GM19025 (cell line): ENCODE measurements at regions not wholly inside any gene's neighbourhood (a gene's known extent, or its start where the extent isn't known, plus 50 kb on each side); places are given as distances from the start of the nearest gene placed in this dataset.
"Not testable (repeated sequence)": the region's sequence is repeated elsewhere in the genome, so short reads cannot be mapped to it uniquely, and the experiment has no call there.

ENCODE experiments used
- ATAC-seq: cut with Tn5 transposase; IDR thresholded peaks from one replicate; pipeline ENCODE4 v1.9.1; 2021; ENCODE audit warnings: mild to moderate bottlenecking, low read depth, moderate library complexity; ENCODE audit not compliant: unreplicated experiment

DNA sequence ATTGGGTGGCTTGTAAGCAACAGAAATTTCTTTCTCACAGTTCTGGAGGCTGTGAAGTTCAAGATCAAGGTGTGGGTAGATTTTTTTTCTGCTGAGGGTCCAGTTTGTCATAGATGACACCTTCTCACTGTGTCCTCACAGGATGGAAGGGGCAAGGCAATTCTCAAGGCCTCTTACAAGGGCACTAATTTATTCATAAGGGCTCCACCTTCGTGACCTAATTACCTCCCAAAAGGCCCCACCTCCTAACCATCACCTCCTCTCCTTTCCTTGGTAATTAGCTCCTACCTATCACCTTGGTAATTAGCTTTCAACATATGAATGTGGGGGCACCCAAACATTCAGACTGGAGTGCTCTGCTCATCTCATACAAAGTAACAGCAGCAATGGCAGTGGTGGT lies 92.3 kb upstream of the CD44 start:
- ATAC-seq: no peak

DNA sequence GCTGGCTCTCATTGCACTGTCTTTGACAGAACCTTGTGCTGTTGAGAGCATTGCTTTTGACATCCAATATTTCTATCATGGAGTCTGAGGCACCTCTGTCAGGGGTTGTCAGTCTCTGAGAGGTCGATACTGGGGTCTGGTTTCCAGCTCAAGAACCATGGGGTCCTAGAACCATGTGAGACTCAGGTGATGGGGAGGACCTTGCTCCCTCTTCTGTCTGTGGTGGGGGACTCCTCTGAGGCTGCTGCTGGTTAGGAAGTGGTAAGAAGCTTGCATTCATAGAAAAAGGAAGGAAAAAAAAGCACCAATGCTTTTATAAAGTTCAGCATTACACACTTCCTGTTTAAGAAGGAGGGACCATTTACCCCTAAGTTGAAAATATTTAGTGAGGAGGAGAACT lies 91.8 kb upstream of the CD44 start:
- no peak for ATAC-seq

DNA sequence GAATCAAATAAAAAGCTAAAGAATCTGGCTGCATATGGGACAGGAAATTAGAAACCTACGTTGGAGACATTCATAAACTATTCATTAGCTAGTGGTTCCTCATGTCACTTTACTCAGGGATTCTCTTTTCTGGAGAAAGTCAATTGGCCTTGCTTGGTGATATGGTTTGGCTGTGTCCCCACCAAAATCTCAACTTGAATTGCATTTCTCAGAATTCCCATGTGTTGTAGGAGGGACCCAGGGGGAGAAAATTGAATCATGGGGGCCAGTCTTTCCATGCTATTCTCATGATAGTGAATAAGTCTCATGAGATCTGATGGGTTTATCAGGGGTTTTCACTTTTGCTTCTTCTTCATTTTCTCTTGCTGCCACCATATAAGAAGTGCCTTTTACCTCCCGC lies 91.2 kb upstream of the CD44 start:
- ATAC-seq: no peak

DNA sequence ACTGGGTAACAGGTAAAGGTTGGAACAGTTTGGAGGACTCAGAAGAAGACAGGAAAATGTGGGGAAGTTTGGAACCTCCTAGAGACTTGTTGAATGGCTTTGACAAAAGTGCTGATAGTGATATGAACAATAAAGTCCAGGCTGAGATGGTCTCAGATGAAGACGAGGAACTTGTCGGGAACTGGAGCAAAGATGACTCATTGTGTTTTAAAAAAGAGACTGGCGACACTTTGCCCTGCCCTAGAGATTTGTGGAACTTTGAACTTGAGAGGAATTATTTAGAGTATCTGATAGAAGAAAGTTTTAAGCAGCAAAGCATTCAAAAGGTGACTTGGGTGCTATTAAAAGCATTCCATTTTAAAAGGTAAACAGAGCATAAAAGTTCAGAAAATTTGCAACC lies 90.6 kb upstream of the CD44 start:
- not testable (repeated sequence) for ATAC-seq

DNA sequence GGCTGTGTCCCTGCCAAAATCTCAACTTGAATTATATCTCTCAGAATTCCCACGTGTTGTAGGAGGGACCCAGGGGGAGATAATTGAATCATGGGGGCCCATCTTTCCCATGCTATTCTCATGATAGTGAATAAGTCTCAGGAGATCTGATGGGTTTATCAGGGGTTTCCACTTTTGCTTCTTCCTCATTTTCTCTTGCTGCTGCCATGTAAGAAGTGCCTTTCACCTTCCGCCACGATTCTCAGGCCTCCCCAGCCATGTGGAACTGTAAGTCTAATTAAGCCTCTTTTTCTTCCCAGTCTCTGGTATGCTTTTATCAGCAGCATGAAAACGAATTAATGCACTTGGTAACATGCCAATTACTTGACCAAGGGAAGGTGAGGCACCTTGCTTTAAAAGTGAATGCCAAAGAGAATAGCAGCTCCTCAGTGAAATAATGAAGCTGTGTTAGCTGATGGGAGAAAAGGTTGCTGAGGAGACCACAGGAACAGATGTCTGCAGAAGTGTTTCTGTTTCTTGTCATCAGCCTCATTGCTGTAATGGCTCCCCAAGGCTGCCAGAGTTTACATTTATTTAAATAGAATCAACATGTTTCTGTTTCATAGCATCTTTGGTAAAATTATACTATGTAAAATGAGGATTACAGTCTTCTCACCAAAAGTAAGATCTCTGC lies 89.0 kb upstream of the CD44 start:
- no peak for ATAC-seq

DNA sequence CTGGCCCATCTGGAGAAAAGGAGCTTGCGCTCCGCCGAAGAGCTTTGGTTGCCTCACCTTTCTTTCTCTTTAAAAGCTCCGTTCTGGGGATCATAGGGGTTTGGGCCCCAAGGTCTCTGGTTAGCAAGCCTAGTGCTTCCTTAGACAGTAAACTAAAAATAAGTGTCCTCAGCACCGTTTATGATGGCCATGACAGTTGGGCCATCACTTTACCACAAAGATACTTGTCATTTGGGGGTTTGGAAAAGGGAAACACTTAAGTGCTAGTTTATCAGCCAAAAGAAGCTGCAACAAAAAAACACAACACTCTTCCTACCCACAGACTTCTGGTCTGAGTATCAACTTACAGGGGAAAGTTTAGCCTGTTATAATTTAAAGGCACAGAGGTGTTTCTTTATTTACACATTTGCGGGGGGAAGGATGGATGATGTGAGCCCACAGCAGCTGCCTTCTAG lies 88.4 kb upstream of the CD44 start:
- no peak for ATAC-seq

DNA sequence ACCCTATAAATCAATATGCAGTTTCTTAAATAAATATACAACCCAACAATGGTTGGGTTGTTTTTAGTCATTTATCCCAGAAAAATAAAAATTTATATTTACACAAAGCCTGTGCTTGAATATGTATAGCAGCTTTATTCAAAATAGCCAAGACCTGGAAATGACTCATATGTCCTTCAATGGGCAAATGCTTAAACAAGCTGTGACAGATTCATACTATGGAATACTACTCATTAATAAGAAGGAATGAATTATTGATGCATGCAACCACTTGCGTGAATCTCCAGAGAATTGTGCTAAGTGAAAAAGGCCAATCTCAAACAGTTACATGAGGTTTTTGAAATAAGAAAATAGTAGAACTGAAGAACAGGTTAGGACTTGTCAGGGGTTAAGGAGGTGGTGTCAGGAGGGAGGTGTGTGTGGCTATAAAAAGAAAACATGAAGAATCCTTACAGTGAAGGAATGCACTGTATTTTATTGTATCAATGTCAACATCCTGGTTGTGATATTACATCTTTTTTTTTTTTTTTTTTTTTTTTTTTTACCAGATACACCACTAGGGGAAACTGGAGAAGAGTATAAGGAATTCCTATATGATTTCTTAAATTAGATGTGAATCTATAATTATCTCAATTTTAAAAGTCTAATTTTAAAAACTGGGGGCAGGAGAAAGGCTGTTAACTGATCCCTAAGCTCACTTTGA lies 82.4 kb upstream of the CD44 start:
- ATAC-seq: no peak

DNA sequence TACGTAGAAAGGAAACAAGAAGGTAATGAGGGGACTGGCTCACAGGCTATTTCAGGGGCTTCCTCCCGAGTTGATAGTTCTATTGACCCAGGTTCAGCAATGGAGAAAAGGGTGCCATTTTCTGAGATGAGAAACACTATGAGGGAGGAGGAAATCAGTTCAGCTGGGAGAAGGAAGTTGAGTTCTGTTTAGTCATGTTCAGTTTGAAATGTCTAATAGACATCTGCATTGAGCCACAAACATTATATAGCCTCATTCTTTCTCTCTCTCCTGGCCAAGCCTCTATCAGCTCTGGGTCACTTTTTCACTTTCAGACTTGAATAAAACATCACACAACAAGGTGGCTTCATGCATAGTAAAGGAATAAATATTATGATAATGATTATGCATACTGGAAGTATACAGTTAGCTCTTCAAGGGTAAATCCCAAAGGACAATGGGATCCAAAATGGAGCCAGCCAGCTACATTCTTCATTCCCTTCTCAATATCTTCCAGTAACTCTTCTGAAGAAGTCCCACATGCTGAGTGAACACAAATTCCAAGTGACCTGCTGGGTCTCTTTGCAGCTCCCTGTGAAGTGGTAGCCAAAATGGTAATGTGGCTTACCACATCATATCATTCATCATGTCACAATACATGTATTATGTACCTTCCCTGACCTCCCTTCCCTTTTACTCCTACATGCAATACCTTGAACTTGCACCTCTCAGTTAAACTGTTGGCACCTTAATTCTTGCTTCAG lies 80.9 kb upstream of the CD44 start:
- ATAC-seq: no peak

DNA sequence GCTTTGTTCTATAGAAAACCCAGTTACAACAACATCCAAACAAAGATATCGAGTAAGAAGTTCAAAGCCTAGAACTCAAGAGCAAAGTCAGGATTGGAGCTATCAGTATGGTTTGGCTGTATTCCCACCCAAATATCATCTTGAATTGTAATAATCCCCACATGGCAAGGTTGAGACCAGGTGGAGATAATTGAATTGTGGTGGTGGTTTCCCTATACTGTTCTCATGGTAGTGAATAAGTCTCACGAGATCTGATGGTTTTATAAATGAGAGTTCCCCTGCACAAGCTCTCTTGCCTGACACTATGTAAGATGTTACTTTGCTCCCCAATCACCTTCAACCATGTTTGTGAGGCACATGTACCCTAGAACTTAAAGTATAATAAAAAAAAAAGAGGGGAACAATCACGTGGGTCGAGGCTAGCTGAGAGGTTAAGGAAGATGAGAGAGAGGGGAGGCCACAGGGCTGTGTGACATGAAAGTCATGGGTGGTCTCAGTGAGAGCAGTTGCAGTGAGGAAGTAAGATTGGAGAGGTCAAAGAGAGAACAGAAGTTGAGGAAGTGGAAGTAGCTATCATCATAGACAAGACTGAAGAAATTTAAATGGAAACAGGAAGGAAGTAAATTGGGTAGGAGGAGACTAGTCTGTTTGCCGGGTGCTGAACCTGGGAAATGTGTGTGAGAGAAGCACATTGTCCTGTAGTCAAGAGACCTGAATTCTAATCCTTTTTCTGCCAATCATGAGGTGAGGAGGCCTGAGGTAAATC lies 80.1 kb upstream of the CD44 start:
- no peak for ATAC-seq

DNA sequence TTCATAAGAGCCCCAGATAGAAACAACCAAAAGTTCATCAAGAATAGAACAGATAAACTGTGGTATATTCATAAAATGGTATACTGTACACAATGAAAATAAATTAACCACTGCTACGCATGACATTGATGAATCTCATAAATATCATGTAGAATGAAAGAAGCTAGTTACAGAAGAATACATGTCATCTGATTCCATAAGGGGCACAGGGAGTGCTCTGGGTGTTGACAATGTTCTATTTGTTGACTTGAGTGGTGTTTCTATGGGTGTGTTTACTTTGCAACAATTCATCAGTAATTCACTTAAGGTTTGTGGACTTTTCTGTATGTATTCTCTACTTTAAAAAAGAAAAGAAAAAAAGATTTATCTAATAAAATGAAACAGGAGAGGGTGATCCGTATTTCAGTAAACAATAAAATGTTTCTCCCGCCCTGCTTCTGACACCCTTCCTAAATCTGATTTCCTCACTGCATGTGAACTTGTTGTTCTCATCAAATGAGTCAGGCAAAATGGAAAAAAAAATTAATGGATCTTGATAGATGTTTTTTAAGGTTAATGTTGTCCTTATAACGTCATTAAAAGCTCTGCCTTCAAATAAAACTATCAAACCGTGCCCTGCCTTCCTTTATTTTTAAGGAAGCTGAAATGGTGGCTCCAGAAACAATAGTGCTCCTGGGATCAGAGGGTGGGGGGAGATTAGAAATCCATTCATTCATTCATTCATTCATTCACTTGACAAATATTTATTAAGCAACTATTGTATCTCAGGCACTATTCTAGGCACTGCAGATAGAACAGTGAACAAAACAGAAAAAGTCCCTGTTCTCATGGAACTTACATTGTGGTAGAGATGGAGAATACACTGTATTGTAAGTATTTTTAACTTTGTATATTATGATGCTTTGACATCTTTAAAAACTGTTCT lies 77.2 kb upstream of the CD44 start:
- no peak for ATAC-seq

DNA sequence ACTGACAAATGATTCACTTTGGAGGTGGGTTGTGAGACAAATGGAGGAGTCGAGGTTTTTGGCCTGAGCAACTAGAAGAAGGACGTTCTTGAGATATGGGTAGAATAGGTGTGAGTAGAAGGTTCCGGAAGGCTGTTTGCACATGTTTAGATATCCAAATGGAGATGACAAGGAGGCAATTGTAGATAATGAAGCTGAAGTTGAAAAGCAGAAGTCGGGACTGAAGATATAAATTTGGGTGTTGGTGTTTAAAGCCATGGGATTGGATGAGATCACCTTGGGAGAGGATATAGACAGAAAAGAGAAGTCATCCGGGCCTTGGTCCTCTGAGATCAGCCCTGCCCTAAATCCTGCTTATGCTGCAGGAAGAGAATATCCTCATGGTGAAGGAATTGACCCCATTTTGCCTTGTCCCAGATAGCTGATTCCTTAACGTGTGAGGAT lies 75.5 kb upstream of the CD44 start:
- ATAC-seq: no peak

DNA sequence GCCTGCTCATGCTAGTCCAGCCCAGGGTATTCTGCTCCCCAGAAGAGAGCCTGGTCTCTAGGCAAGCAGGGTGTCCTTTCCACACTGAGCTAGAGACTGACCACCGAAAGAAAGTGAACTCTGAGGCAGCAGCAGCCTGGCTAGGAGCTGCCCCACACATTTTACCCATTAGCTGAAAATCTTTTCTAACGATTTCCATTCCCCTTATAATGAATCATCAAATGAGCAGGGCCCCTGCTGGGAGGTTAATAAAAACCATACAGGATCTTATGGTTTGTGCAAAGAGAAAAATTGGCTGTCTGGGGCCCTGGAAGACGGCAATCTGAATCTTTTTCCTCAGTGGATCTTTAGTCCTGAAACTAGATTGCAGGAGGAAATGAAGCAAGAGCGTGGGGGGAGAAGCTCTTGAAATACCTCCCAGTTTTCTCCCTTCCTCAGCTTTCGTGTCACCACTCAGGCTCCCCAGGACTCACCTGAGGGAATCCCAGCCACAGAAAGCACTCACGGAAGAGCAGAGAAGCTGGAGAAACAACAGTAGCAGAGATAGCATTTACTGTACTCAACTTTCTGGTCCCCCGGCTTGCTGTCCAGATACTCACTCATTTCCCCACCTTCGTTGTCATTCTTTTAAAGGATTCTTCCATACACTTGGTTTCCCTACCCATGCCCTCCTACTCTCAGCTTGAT lies 74.7 kb upstream of the CD44 start:
- ATAC-seq: no peak

DNA sequence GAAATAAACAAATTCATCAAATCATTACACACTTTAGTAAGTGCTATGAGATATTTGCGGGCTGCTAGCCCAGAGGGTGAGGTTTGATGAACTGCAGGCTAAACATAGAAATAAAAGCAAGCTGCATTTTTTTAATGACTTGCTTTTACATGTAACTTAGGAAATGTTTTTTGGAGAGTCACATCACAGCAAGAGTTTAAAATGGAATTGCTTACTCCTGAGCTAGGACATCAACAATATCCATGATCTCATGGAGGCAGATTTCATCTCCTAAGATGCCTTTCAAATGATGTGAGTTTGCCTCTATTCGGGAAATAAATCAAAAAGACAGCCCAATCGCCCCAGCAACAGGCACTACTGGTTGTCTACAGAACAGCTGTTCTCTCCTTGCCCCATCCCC lies 73.4 kb upstream of the CD44 start:
- ATAC-seq: no peak

DNA sequence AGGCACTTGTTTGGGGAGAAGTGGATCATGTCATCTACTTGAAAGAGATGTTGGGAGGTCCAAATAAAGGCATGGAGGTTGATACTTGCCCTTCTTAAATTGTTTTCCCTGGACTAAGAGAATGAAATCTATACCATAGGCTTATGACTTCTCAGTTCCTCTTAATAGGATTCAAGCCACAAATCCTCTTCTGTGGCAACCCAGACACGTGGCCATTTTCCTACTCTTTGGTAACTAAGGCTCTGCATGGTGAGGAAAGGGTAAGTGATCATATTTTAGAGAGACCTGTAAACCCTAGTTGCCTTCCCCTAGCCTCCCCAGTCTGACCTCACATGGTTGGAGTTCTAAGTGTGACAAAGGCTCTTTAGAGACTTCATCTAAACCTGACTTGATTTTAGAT lies 72.9 kb upstream of the CD44 start:
- ATAC-seq: no peak

DNA sequence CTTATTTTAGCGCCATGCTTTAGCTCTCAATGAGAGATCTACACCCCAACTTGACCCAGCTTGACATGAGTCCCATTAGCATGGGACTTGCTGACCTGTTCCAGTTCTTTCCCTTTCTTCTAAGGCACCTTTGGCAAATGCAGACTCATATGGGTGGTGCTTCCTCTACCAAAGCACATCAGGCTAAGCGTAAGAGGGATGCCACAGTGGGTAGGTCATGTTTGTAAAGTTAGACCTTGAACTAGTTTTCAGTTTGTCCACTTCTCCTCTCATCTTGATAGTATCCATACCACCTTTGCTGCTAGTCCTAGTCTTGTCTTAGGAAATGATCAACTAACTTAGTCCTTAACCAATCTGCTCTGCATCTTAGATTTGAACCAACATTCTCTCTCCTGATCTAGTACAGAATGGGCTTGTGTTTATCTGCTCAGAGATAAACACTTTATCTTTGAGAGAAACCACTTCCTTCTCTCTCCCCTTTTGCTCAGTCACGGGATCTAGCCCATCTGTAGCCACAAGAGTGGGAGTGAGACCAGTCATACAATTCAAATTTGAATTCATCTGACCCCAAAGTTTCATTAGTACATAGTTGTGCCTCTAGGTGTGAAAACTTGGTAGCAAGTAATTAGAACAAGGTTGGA lies 72.1 kb upstream of the CD44 start:
- ATAC-seq: peak; percentile 79

DNA sequence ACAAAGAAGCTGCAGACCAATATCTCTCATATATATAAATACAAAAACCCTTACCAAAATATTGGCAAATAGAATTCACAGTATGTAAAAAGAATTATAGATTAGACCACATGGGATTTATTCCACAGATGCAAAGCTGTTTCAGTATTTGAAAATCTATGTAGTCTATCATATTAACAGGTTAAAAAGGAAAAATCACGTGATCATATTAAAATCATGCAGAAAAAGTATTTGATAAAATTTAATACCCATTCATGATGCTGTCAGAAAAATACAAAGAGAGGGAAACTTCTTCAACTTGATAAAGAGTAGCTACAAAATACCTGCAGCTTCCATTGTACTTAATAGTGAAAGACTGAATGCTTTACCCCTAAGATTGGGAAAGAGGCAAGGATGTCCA lies 67.2 kb upstream of the CD44 start:
- ATAC-seq: no peak

DNA sequence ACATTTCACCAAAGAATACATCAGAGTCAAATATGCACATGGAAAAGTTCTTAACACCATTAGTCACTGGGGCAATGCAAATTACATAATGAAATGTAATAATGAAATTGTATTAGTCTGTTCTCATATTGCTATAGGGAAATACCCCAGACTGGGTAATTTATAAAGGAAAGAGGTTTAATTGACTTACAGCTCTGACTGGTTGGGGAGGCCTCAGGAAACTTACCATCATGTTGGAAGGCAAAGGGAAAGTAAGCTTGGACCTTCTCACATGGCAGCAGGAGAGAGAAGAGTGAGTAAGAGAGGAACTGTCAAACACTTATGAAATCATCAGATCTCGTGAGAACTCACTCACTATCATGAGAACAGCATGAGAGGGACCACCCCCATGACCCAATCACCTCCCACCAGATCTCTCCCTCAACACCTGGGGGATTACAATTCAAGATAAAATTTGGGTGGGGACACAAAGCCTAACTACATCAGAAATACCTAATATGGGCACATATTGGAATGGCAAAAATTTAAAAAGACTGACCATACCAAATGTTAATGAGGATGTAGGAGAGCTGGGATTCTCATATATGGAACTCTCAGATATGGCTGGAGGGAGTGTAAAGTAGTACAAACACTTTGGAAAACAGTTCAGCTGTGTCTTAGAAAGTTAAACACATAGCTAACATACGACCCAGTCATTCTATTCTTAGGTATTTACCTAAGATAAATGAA lies 65.1 kb upstream of the CD44 start:
- no peak for ATAC-seq
